IMR-90 (cell line): ENCODE measurements at regions not wholly inside any gene's neighbourhood (a gene's known extent, or its start where the extent isn't known, plus 50 kb on each side); places are given as distances from the start of the nearest gene placed in this dataset.

Source experiments
- ATAC-seq: fragments of 200-7000 bp; cut with Tn5 transposase; 2 replicates; pipeline ENCODE4 v1.9.1; 2020; ENCODE audit warnings: low read depth, mild to moderate bottlenecking, moderate library complexity
- BruUV-seq: library from RNA; stranded (reverse); fragments of 400-500 nt; replicated peaks from 2 replicates; lab custom pipeline; 2021; lab: Mats Ljungman, UMichigan
- CTCF ChIA-PET: fragments of 300-600 bp; formaldehyde crosslinking; extraction: SDS; loops from one replicate; lab custom pipeline; 2021; ENCODE audit warnings: antibody characterized with exemption; lab: Yijun Ruan, JAX
- POLR2A ChIA-PET: fragments of 300-600 bp; sonication (Branson Sonifier 250); formaldehyde crosslinking; loops from one replicate; lab custom pipeline; 2022; ENCODE audit warnings: antibody characterized with exemption; ENCODE audit not compliant: unreplicated experiment; lab: Charles Lee
- DNase-seq: peaks from one replicate; pipeline ENCODE4 v3.0.0; 2013
- H2AFZ ChIP-seq: replicated peaks from 2 replicates; pipeline ENCODE3; 2013; ENCODE audit warnings: low read length, mild to moderate bottlenecking; ENCODE audit not compliant: poor library complexity
- H2AK5ac ChIP-seq: 2 replicates; pipeline ENCODE4 v1.6.1; 2013; ENCODE audit warnings: low read depth, low read length, inconsistent platforms
- H2AK9ac ChIP-seq: replicated peaks from 2 replicates; pipeline ENCODE3; 2013; ENCODE audit warnings: mild to moderate bottlenecking, low read depth, low read length, moderate library complexity; ENCODE audit not compliant: poor library complexity
- H2BK120ac ChIP-seq: 2 replicates; pipeline ENCODE4 v1.6.1; 2013; ENCODE audit warnings: low read depth, low read length, inconsistent platforms
- H2BK15ac ChIP-seq: 3 replicates; pipeline ENCODE4 v1.6.1; 2013; ENCODE audit warnings: low read depth, low read length, inconsistent platforms
- H2BK20ac ChIP-seq: 2 replicates; pipeline ENCODE4 v1.6.1; 2013; ENCODE audit warnings: low read depth, mild to moderate bottlenecking, inconsistent platforms, low read length, moderate library complexity
- H2BK5ac ChIP-seq: 2 replicates; pipeline ENCODE4 v1.6.1; 2013; ENCODE audit warnings: mild to moderate bottlenecking, low read depth, low read length, inconsistent platforms; ENCODE audit not compliant: poor library complexity, severe bottlenecking
- H3K14ac ChIP-seq: replicated peaks from 2 replicates; pipeline ENCODE4 v1.6.1; 2013; ENCODE audit warnings: low read depth, low read length, inconsistent platforms
- H3K18ac ChIP-seq: 2 replicates; pipeline ENCODE4 v1.6.1; 2013; ENCODE audit warnings: low read depth, low read length, control low read depth
- H3K23ac ChIP-seq: 2 replicates; pipeline ENCODE4 v1.6.1; 2013; ENCODE audit warnings: low read depth, low read length, inconsistent platforms
- H3K27ac ChIP-seq: 2 replicates; pipeline ENCODE4 v1.5.1; 2013; ENCODE audit warnings: mild to moderate bottlenecking, control low read depth, low read length; ENCODE audit not compliant: insufficient read depth
- H3K27me3 ChIP-seq: 2 replicates; pipeline ENCODE4 v1.6.1; 2013; ENCODE audit warnings: low read length; ENCODE audit not compliant: control insufficient read depth, insufficient read depth
- H3K36me3 ChIP-seq: 2 replicates; pipeline ENCODE4 v1.6.1; 2013; ENCODE audit warnings: low read length, mixed read lengths; ENCODE audit not compliant: control insufficient read depth, insufficient read depth
- H3K4ac ChIP-seq: 2 replicates; pipeline ENCODE4 v1.6.1; 2013; ENCODE audit warnings: low read depth, low read length, inconsistent platforms
- H3K4me1 ChIP-seq: 2 replicates; pipeline ENCODE4 v1.6.1; 2013; ENCODE audit warnings: low read length, mixed read lengths; ENCODE audit not compliant: control insufficient read depth, insufficient read depth
- H3K4me2 ChIP-seq: 2 replicates; pipeline ENCODE4 v1.6.1; 2013; ENCODE audit warnings: low read depth, mild to moderate bottlenecking, control low read depth, low read length, moderate library complexity
- H3K4me3 ChIP-seq: 2 replicates; pipeline ENCODE4 v1.5.1; 2013; ENCODE audit warnings: low read depth, mild to moderate bottlenecking, control low read depth, low read length, moderate library complexity; ENCODE audit not compliant: insufficient read depth
- H3K56ac ChIP-seq: 2 replicates; pipeline ENCODE4 v1.6.1; 2013; ENCODE audit warnings: low read length, inconsistent platforms; ENCODE audit not compliant: insufficient read depth; ENCODE audit errors: extremely low read depth
- H3K79me1 ChIP-seq, 2 experiments: 2 replicates each; pipeline ENCODE4 v1.6.1; 2013; ENCODE audit warnings: low read length in 2 of 2, inconsistent platforms in 1 of 2, low read depth in 1 of 2
- H3K9ac ChIP-seq: 2 replicates; pipeline ENCODE4 v1.6.1; 2013; ENCODE audit warnings: low read depth, low read length, control low read depth
- H3K9me1 ChIP-seq: 2 replicates; pipeline ENCODE4 v1.6.1; 2013; ENCODE audit warnings: low read length, inconsistent platforms; ENCODE audit not compliant: insufficient read depth
- H3K9me3 ChIP-seq: 2 replicates; pipeline ENCODE4 v1.6.1; 2013; ENCODE audit warnings: low read length; ENCODE audit not compliant: control insufficient read depth, insufficient read depth
- H4K20me1 ChIP-seq: 2 replicates; pipeline ENCODE4 v1.6.1; 2013; ENCODE audit warnings: low read length, inconsistent platforms; ENCODE audit not compliant: insufficient read depth
- H4K5ac ChIP-seq: 2 replicates; pipeline ENCODE4 v1.6.1; 2013; ENCODE audit warnings: mild to moderate bottlenecking, low read depth, low read length, control low read depth
- H4K8ac ChIP-seq, 2 experiments: 2 replicates each; pipeline ENCODE4 v1.6.1; 2013; ENCODE audit warnings: low read depth in 2 of 2, low read length in 2 of 2, control low read depth in 1 of 2, inconsistent platforms in 1 of 2
- H4K91ac ChIP-seq: 2 replicates; pipeline ENCODE4 v1.6.1; 2013; ENCODE audit warnings: low read depth, low read length, inconsistent platforms; ENCODE audit not compliant: insufficient read depth
- BHLHE40 ChIP-seq: fragments of 150-350 bp; IDR thresholded peaks from 2 replicates; pipeline ENCODE4 v1.6.1; 2016; ENCODE audit warnings: mild to moderate bottlenecking, low read depth, low read length
- CEBPB ChIP-seq: IDR thresholded peaks from 2 replicates; pipeline ENCODE4 v1.6.1; 2012; ENCODE audit warnings: low read depth, low read length, improper control_type of control experiment
- CHD1 ChIP-seq: IDR thresholded peaks from 2 replicates; pipeline ENCODE4 v1.6.1; 2012; ENCODE audit warnings: low read depth, low read length, improper control_type of control experiment
- FOS ChIP-seq: fragments of 150-350 bp; IDR thresholded peaks from 2 replicates; pipeline ENCODE4 v1.6.1; 2016; ENCODE audit warnings: low read depth, low read length
- MAFK ChIP-seq: IDR thresholded peaks from 2 replicates; pipeline ENCODE4 v1.6.1; 2012; ENCODE audit warnings: low read depth, low read length, improper control_type of control experiment
- MAZ ChIP-seq: IDR thresholded peaks from 2 replicates; pipeline ENCODE4 v1.6.1; 2012; ENCODE audit warnings: low read depth, mild to moderate bottlenecking, low read length, improper control_type of control experiment, moderate library complexity, borderline replicate concordance
- MXI1 ChIP-seq: IDR thresholded peaks from 2 replicates; pipeline ENCODE4 v1.6.1; 2012; ENCODE audit warnings: low read depth, mild to moderate bottlenecking, low read length, moderate library complexity, borderline replicate concordance
- NFE2L2 ChIP-seq: fragments of 150-350 bp; IDR thresholded peaks from 2 replicates; pipeline ENCODE4 v1.6.1; 2016; ENCODE audit warnings: low read depth, mild to moderate bottlenecking, low read length
- POLR2A ChIP-seq: IDR thresholded peaks from 2 replicates; pipeline ENCODE4 v1.6.1; 2012; ENCODE audit warnings: mild to moderate bottlenecking, low read depth, low read length
- RAD21 ChIP-seq: IDR thresholded peaks from 2 replicates; pipeline ENCODE4 v1.6.1; 2012; ENCODE audit warnings: low read length, improper control_type of control experiment
- RCOR1 ChIP-seq: IDR thresholded peaks from 2 replicates; pipeline ENCODE4 v1.6.1; 2012; ENCODE audit warnings: mild to moderate bottlenecking, low read length, improper control_type of control experiment; ENCODE audit not compliant: insufficient replicate concordance
- RFX5 ChIP-seq: IDR thresholded peaks from 2 replicates; pipeline ENCODE4 v1.8.0; 2012; ENCODE audit warnings: low read depth, mild to moderate bottlenecking, low read length, moderate library complexity
- SMC3 ChIP-seq: fragments of 150-350 bp; IDR thresholded peaks from 2 replicates; pipeline ENCODE4 v1.6.1; 2016; ENCODE audit warnings: low read depth, mild to moderate bottlenecking, antibody characterized with exemption, low read length, moderate library complexity
- WGBS, 2 experiments: methylation state at CpG; one replicate each; pipeline versions ENCODE4 v1.1.5 to v1.1.7; 2013; ENCODE audit warnings: missing lambda C conversion rate in 2 of 2; ENCODE audit not compliant: insufficient read length in 1 of 2; ENCODE audit errors: extremely low coverage in 2 of 2; 5-methylcytosine and 5-hydroxymethylcytosine counted together
- dilution Hi-C: fragments of 300-500 bp; cut with HindIII; formaldehyde crosslinking; loops from one replicate; pipeline ENCODE4 v1.14.3; 2018; ENCODE audit warnings: low sequenced_read_pairs; ENCODE audit not compliant: unreplicated experiment
- in situ Hi-C: fragments of 300-500 bp; cut with MboI; formaldehyde crosslinking; loops from 3 replicates; pipeline ENCODE4 v1.14.3; 2019; ENCODE audit warnings: low sequenced_read_pairs, inconsistent platforms, mixed read lengths
- intact Hi-C: fragments of 100-400 bp; cut with micrococcal nuclease; formaldehyde crosslinking; loops from 2 replicates; pipeline ENCODE4 v1.10.0; 2022
- TF ChIP-seq, protein P1 (sequence below): fragments of 150-350 bp; IDR thresholded peaks from 2 replicates; pipeline ENCODE4 v1.6.1; 2017; ENCODE audit warnings: mild to moderate bottlenecking, antibody characterized with exemption, low read length, low read depth
- TF ChIP-seq, protein P2 (sequence below): fragments of 150-350 bp; IDR thresholded peaks from 2 replicates; pipeline ENCODE4 v1.6.1; 2016; ENCODE audit warnings: low read depth, mild to moderate bottlenecking, low read length, moderate library complexity, borderline replicate concordance
- TF ChIP-seq, protein P3 (sequence below): conservative IDR thresholded peaks from 2 replicates; pipeline ENCODE4 v1.5.1; 2012; ENCODE audit warnings: mild to moderate bottlenecking, low read depth, low read length, improper control_type of control experiment

DNA sequence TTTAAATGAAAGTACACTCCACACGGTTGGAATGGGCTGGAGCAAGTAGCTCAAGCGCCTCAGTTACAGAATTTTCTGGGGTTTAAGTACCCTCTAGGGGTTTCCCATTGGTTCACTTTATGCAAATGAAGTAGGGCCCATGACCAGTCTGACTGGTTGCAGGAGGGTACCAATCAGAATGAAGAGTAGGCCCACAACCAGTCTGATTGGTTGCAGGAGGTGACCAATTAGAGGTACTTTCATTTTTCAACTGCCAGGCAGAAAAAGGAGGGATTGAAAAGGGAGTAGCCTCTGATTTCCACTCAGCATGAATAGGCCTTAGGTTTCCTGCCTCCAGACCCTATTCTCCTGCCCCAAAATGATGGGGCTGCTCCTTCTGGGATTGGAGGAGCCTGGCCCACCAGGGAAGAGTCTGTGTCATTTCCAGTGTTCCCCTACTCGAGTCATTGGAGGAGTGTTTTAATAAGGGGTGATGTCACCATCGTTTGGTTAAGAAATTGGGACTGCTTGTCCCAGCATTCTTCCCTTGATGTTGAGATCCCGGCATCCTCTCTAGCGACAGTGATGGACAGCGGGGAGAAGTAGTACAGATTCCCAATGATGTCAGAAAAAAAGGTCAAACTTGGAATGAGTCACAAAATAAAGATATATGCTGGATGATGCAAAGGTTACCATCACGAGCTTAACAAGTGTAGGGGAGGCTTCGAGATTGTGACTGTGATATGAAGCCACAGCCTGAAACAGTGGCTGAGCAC, 210.4 kb downstream of the SH3BP4 start:
- no peak overlapping the region for H3K18ac ChIP-seq
- no peaks in the 10 kb centered on the region for H3K36me3 ChIP-seq
- CTCF ChIA-PET: no interaction called here
- POLR2A ChIA-PET: no interaction called here
- no peak overlapping the region for H2BK15ac ChIP-seq
- peaks cover 25% of the 10 kb centered on the region for H3K27me3 ChIP-seq
- H2BK5ac ChIP-seq: no peak overlapping the region
- H4K8ac ChIP-seq: no peak overlapping the region
- dilution Hi-C loops (no loop called here), intact Hi-C loops (no loop called here), in situ Hi-C loops (no loop called here)
- no peak overlapping the region for H3K14ac ChIP-seq
- no peaks in the 10 kb centered on the region for H4K20me1 ChIP-seq
- H2BK120ac ChIP-seq: no peak overlapping the region
- no peak overlapping the region for H3K4me2 ChIP-seq
- TF ChIP-seq, protein P1, sequence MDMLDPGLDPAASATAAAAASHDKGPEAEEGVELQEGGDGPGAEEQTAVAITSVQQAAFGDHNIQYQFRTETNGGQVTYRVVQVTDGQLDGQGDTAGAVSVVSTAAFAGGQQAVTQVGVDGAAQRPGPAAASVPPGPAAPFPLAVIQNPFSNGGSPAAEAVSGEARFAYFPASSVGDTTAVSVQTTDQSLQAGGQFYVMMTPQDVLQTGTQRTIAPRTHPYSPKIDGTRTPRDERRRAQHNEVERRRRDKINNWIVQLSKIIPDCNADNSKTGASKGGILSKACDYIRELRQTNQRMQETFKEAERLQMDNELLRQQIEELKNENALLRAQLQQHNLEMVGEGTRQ: no peak
- TF ChIP-seq RAD21 (no peak), RFX5 (no peak), FOS (no peak), POLR2A (no peak), CHD1 (no peak), MXI1 (no peak), BHLHE40 (no peak), CEBPB (no peak), NFE2L2 (no peak), MAZ (no peak), MAFK (no peak), RCOR1 (no peak), SMC3 (no peak)
- TF ChIP-seq, protein P2, sequence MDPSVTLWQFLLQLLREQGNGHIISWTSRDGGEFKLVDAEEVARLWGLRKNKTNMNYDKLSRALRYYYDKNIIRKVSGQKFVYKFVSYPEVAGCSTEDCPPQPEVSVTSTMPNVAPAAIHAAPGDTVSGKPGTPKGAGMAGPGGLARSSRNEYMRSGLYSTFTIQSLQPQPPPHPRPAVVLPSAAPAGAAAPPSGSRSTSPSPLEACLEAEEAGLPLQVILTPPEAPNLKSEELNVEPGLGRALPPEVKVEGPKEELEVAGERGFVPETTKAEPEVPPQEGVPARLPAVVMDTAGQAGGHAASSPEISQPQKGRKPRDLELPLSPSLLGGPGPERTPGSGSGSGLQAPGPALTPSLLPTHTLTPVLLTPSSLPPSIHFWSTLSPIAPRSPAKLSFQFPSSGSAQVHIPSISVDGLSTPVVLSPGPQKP: no peak
- TF ChIP-seq, protein P3, sequence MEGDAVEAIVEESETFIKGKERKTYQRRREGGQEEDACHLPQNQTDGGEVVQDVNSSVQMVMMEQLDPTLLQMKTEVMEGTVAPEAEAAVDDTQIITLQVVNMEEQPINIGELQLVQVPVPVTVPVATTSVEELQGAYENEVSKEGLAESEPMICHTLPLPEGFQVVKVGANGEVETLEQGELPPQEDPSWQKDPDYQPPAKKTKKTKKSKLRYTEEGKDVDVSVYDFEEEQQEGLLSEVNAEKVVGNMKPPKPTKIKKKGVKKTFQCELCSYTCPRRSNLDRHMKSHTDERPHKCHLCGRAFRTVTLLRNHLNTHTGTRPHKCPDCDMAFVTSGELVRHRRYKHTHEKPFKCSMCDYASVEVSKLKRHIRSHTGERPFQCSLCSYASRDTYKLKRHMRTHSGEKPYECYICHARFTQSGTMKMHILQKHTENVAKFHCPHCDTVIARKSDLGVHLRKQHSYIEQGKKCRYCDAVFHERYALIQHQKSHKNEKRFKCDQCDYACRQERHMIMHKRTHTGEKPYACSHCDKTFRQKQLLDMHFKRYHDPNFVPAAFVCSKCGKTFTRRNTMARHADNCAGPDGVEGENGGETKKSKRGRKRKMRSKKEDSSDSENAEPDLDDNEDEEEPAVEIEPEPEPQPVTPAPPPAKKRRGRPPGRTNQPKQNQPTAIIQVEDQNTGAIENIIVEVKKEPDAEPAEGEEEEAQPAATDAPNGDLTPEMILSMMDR: no peak
- H3K79me1 ChIP-seq: no peaks in the 10 kb centered on the region
- no peak overlapping the region for H2BK20ac ChIP-seq
- no peak overlapping the region for H3K56ac ChIP-seq
- no peaks in the 10 kb centered on the region for H3K9me1 ChIP-seq
- H3K4ac ChIP-seq: no peak overlapping the region
- no peak overlapping the region for H2AK9ac ChIP-seq
- peaks cover 4% of the 10 kb centered on the region; the same call in 1 of the 2 replicates for H3K9me3 ChIP-seq
- no peak overlapping the region for H2AK5ac ChIP-seq
- BruUV-seq: no TSS peak
- no peak overlapping the region for H3K23ac ChIP-seq
- ATAC-seq: no peak
- H3K9ac ChIP-seq: no peak overlapping the region
- peak; percentile 3 for DNase-seq
- 53% methylated on average over 5 of the region's 9 CpGs; no CpG with 5 or more reads in 1 of the 2 experiments for WGBS, 2 experiments
- no peak overlapping the region for H2AFZ ChIP-seq
- H4K91ac ChIP-seq: no peak overlapping the region
- no peak overlapping the region for H3K27ac ChIP-seq
- H3K4me3 ChIP-seq: no peak overlapping the region
- H4K5ac ChIP-seq: no peak overlapping the region
- H3K4me1 ChIP-seq: no peaks in the 10 kb centered on the region
